OCI-LY7 (cell line): ENCODE measurements at regions not wholly inside any gene's neighbourhood (a gene's known extent, or its start where the extent isn't known, plus 50 kb on each side); places are given as distances from the start of the nearest gene placed in this dataset.

Experiments used
- BruUV-seq: library from RNA; stranded (reverse); fragments of 400-500 nt; replicated peaks from 2 replicates; lab custom pipeline; 2021; lab: Mats Ljungman, UMichigan
- CTCF ChIA-PET: fragments of 300-600 bp; sonication (Branson Sonifier 250); formaldehyde crosslinking; loops from one replicate; lab custom pipeline; 2022; ENCODE audit warnings: antibody characterized with exemption; ENCODE audit not compliant: unreplicated experiment; lab: Charles Lee
- POLR2A ChIA-PET: fragments of 300-600 bp; sonication (Branson Sonifier 250); formaldehyde crosslinking; loops from one replicate; lab custom pipeline; 2022; ENCODE audit warnings: antibody characterized with exemption; lab: Charles Lee
- DNase-seq: peaks from one replicate; pipeline ENCODE4 v3.0.0-alpha.2; 2015; ENCODE audit warnings: low spot score
- H2AFZ ChIP-seq: fragments of 200-600 bp; sonication (generic), shearing (Covaris generic); 2 replicates; pipeline ENCODE4 v1.6.1; 2014; ENCODE audit warnings: mild to moderate bottlenecking, antibody characterized with exemption, low read length, moderate library complexity
- H3K27ac ChIP-seq: fragments of 200-600 bp; sonication (generic); 2 replicates; pipeline ENCODE4 v1.5.1; 2014; ENCODE audit warnings: mixed run types, low read depth, mild to moderate bottlenecking, moderate library complexity, low read length, inconsistent platforms; ENCODE audit not compliant: poor library complexity, severe bottlenecking
- H3K36me3 ChIP-seq: fragments of 200-600 bp; sonication (generic); 2 replicates; pipeline ENCODE4 v1.6.1; 2014; ENCODE audit warnings: mild to moderate bottlenecking, antibody characterized with exemption, low read length, moderate library complexity, mixed read lengths; ENCODE audit not compliant: insufficient read depth
- H3K4me1 ChIP-seq: fragments of 200-600 bp; sonication (generic); 2 replicates; pipeline ENCODE4 v1.5.1; 2014; ENCODE audit warnings: mild to moderate bottlenecking, low read length; ENCODE audit not compliant: insufficient read depth, poor library complexity, severe bottlenecking
- H3K4me2 ChIP-seq: fragments of 200-600 bp; sonication (generic); 2 replicates; pipeline ENCODE4 v1.6.1; 2014; ENCODE audit warnings: mild to moderate bottlenecking, low read length
- H3K4me3 ChIP-seq: fragments of 200-600 bp; sonication (generic); 2 replicates; pipeline ENCODE4 v1.5.1; 2014; ENCODE audit warnings: mild to moderate bottlenecking, low read depth, low read length; ENCODE audit not compliant: poor library complexity, severe bottlenecking
- H3K79me2 ChIP-seq: fragments of 200-600 bp; sonication (generic); 2 replicates; pipeline ENCODE4 v1.6.1; 2016; ENCODE audit warnings: low read depth, mild to moderate bottlenecking, low read length, moderate library complexity, mixed read lengths; ENCODE audit not compliant: insufficient read depth
- H3K9me2 ChIP-seq: fragments of 200-600 bp; sonication (generic); 2 replicates; pipeline ENCODE4 v1.6.1; 2016; ENCODE audit warnings: mild to moderate bottlenecking, low read length, mixed read lengths; ENCODE audit not compliant: insufficient read depth
- H3K9me3 ChIP-seq: fragments of 200-600 bp; sonication (generic); 2 replicates; pipeline ENCODE4 v1.6.1; 2014; ENCODE audit warnings: mild to moderate bottlenecking, mixed run types, low read length, mixed read lengths
- H4K20me1 ChIP-seq: fragments of 200-600 bp; sonication (generic); 2 replicates; pipeline ENCODE4 v1.6.1; 2014; ENCODE audit warnings: mild to moderate bottlenecking, antibody characterized with exemption, low read length, moderate library complexity, mixed read lengths; ENCODE audit not compliant: insufficient read depth
- EZH2phosphoT487 ChIP-seq: fragments of 200-600 bp; sonication (generic); IDR thresholded peaks from 2 replicates; pipeline ENCODE4 v1.6.1; 2018; ENCODE audit warnings: low read depth, borderline replicate concordance, mild to moderate bottlenecking, mixed run types, antibody characterized with exemption, low read length, moderate library complexity, mixed read lengths
- intact Hi-C: fragments of 100-400 bp; cut with micrococcal nuclease; formaldehyde crosslinking; loops from one replicate; pipeline ENCODE4 v1.10.0; 2022; ENCODE audit not compliant: unreplicated experiment
- TF ChIP-seq, protein P1 (sequence below): fragments of 200-600 bp; sonication (generic); conservative IDR thresholded peaks from 2 replicates; pipeline ENCODE4 v1.5.1; 2014; ENCODE audit warnings: mild to moderate bottlenecking, antibody characterized with exemption, low read length, moderate library complexity, mixed read lengths

DNA sequence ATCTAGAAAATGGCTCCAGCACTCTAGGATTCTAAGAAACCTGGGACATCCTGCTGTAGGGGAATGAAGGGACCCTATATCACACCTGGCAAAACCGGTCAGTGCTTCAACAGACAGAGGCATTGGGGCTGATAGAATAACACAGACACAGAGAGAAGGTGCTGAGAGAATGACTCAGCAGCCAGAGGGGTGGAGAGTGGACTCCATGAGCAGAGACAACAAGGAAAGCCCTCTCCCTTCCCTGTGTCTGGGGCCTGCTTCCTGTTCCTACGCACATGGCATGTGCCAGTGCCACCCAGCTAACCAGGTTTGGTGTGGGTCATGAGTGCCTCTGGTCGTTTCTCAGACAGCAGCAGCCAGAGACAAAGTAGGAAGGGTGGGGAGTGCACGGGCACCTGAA lies 140.3 kb downstream of the CCT6B start:
- Histone ChIP-seq H3K79me2 (no peaks in the 10 kb centered on the region), H2AFZ (peak overlapping the region; percentile 18), H3K9me3 (no peaks in the 10 kb centered on the region), H3K4me3 (no peak overlapping the region), H3K27ac (no peak overlapping the region), H3K4me2 (no peak overlapping the region), H3K9me2 (no peaks in the 10 kb centered on the region), H4K20me1 (no peaks in the 10 kb centered on the region), H3K4me1 (no peaks in the 10 kb centered on the region), H3K36me3 (no peaks in the 10 kb centered on the region)
- no TSS peak for BruUV-seq
- intact Hi-C loops = no loop called here
- ChIA-PET POLR2A (no interaction called here), CTCF (no interaction called here)
- no peak for DNase-seq
- TF ChIP-seq, protein P1, sequence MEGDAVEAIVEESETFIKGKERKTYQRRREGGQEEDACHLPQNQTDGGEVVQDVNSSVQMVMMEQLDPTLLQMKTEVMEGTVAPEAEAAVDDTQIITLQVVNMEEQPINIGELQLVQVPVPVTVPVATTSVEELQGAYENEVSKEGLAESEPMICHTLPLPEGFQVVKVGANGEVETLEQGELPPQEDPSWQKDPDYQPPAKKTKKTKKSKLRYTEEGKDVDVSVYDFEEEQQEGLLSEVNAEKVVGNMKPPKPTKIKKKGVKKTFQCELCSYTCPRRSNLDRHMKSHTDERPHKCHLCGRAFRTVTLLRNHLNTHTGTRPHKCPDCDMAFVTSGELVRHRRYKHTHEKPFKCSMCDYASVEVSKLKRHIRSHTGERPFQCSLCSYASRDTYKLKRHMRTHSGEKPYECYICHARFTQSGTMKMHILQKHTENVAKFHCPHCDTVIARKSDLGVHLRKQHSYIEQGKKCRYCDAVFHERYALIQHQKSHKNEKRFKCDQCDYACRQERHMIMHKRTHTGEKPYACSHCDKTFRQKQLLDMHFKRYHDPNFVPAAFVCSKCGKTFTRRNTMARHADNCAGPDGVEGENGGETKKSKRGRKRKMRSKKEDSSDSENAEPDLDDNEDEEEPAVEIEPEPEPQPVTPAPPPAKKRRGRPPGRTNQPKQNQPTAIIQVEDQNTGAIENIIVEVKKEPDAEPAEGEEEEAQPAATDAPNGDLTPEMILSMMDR = no peak
- TF ChIP-seq EZH2phosphoT487 = no peak

DNA sequence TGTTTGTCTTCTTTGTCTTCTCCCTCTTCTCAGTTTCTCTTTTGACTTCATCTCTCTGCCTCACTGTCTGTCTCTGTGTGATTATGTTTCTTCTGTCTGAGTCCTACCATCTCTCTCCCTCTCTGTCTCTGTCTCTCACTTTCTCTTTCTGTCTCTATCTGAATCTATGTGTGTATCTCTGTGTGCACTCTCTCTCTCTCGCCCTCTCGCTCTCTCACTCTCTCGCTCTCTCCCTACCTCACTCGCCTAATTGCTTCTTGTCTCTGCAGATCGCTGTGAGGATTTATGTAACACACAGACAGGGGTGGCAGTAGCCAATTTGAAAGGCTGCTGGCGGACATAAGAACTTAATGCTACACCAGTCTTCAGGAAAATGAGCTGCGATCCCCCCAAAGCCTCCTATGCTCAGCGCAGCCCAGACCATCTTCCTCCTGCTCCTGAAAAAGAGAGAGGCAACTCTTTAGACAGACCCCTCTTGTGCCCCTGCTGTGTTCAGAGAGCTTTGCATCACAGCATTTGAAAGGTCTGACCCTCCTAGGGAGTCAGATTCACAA lies 140.9 kb downstream of the CCT6B start:
- Histone ChIP-seq H3K9me2 (no peaks in the 10 kb centered on the region), H3K9me3 (no peaks in the 10 kb centered on the region), H3K4me1 (no peaks in the 10 kb centered on the region), H3K4me2 (no peak overlapping the region), H3K27ac (no peak overlapping the region), H3K79me2 (no peaks in the 10 kb centered on the region), H2AFZ (no peak overlapping the region; the same call in 1 of the 2 replicates), H3K36me3 (no peaks in the 10 kb centered on the region), H3K4me3 (no peak overlapping the region), H4K20me1 (no peaks in the 10 kb centered on the region)
- TF ChIP-seq EZH2phosphoT487 = no peak
- TF ChIP-seq, protein P1 = no peak
- no TSS peak for BruUV-seq
- CTCF ChIA-PET = no interaction called here
- POLR2A ChIA-PET = no interaction called here
- intact Hi-C loops = no loop called here
- no peak for DNase-seq

DNA sequence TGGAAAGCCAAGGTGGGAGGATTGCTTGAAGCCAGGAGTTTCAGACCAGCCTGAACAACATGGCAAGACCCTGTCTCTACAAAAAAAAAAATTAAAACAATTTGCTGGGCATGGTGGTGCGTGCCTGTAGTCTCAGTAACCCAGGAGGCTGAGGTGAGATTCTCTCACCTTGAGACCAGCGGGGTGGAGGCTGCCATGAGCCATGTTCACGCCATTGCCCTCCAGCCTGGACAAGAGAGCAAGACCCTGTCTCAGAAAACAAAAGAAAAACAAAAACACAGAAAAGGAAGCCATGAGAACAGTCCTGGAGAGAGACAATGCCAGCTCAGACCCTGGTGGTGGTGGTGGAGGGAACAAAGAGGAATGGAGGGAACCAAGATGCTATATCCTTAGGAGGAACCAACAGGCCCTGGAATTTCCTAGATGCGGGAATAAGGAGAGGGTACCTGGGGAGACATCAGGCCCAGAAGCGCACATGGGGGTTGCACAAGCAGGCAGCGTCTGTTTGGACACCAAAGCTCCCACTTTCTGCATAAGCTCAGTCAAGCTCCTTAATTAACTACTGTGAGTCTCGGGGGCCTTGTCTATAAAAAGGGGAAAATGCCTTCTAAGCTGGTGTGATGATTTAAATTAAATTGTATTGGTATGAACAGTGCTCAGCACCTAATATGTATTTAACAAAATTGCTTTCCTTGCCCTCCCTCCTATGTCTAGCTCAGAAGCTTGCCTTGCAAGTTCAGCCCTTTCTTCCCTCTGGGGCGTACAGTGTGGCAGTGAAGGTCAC lies 143.8 kb downstream of the CCT6B start:
- POLR2A ChIA-PET = no interaction called here
- no peak overlapping the region for H3K4me3 ChIP-seq

More for the DNA sequence above, 143.8 kb downstream of the CCT6B start:
- H3K36me3 ChIP-seq = no peaks in the 10 kb centered on the region
- no peak overlapping the region for H3K27ac ChIP-seq
- intact Hi-C loops = no loop called here
- no peaks in the 10 kb centered on the region for H3K9me3 ChIP-seq
- no peak for DNase-seq
- BruUV-seq = no TSS peak
- H3K4me1 ChIP-seq = no peaks in the 10 kb centered on the region
- no peaks in the 10 kb centered on the region for H4K20me1 ChIP-seq
- CTCF ChIA-PET = no interaction called here
- TF ChIP-seq EZH2phosphoT487 = no peak
- TF ChIP-seq, protein P1 = no peak
- H3K4me2 ChIP-seq = no peak overlapping the region
- no peaks in the 10 kb centered on the region for H3K79me2 ChIP-seq
- no peak overlapping the region for H2AFZ ChIP-seq
- no peaks in the 10 kb centered on the region for H3K9me2 ChIP-seq
